Breast epithelium (tissue), 4 donors: ENCODE measurements at regions not wholly inside any gene's neighbourhood (a gene's known extent, or its start where the extent isn't known, plus 50 kb on each side); places are given as distances from the start of the nearest gene placed in this dataset.

ENCODE experiments used
- DNase-seq, 2 donors: peaks; one replicate each; pipeline ENCODE4 v3.0.0-alpha.2; 2019; ENCODE audit warnings: low spot score in 2 of 2
- H3K27ac ChIP-seq, 2 donors: fragments of 200-600 bp; sonication (generic) in 1 of 2; one replicate each; pipeline ENCODE4 v1.5.1; 2016 to 2019; ENCODE audit warnings: mild to moderate bottlenecking in 1 of 2
- H3K27me3 ChIP-seq, 2 donors: fragments of 200-600 bp; sonication (generic) in 1 of 2; one replicate each; pipeline versions ENCODE4 v1.5.1 to v1.6.0; 2017 to 2019; ENCODE audit warnings: control low read depth in 1 of 2, mild to moderate bottlenecking in 1 of 2
- H3K36me3 ChIP-seq: fragments of 200-600 bp; one replicate; pipeline ENCODE4 v1.5.1; 2019
- H3K4me1 ChIP-seq, 2 donors: fragments of 200-600 bp; sonication (generic); one replicate each; pipeline ENCODE4 v1.5.1; 2016 to 2019; ENCODE audit warnings: control low read depth in 1 of 2
- H3K4me3 ChIP-seq, 3 donors: fragments of 200-600 bp; sonication (generic); 1 replicate in 2 of 3; 2 replicates in 1 of 3; pipeline ENCODE4 v1.5.1; 2016 to 2019; ENCODE audit warnings: mild to moderate bottlenecking in 3 of 3, moderate library complexity in 2 of 3
- H3K9me3 ChIP-seq, 2 donors: fragments of 200-600 bp; sonication (generic) in 1 of 2; one replicate each; pipeline ENCODE4 v1.5.1; 2016 to 2019; ENCODE audit warnings: control low read depth in 1 of 2
- CTCF ChIP-seq, 3 donors: fragments of 450-650 bp; IDR thresholded peaks; one replicate each; pipeline ENCODE4 v1.5.1; 2016 to 2017; ENCODE audit warnings: antibody characterized with exemption in 3 of 3, mild to moderate bottlenecking in 3 of 3, moderate library complexity in 3 of 3
- POLR2A ChIP-seq: fragments of 450-650 bp; IDR thresholded peaks from one replicate; pipeline ENCODE4 v1.6.1; 2016; ENCODE audit warnings: antibody characterized with exemption, mild to moderate bottlenecking, moderate library complexity
- POLR2AphosphoS5 ChIP-seq, 3 donors: sonication (generic); formaldehyde crosslinking; IDR thresholded peaks; one replicate each; pipeline ENCODE4 v1.6.1; 2017; ENCODE audit warnings: antibody characterized with exemption in 3 of 3
- intact Hi-C: fragments of 100-400 bp; cut with DNase I; formaldehyde crosslinking; loops from one replicate; pipeline ENCODE4 v1.15.1; 2023; ENCODE audit warnings: low total_unique reads

- peak in 1 of 2 donors; percentile 4 for DNase-seq
- TF ChIP-seq CTCF (IDR thresholded peaks at IDR 0.05) (no peak), POLR2AphosphoS5 (IDR thresholded peaks at IDR 0.05) (no peak), POLR2A (no peak)
- intact Hi-C loops = no loop called here
- Histone ChIP-seq H3K9me3 (peaks cover 5 to 7% of the 10 kb centered on the region in 2 donors), H3K4me3 (no peak overlapping the region), H3K4me1 (no peaks in the 10 kb centered on the region), H3K27ac (no peak overlapping the region), H3K36me3 (no peaks in the 10 kb centered on the region), H3K27me3 (peaks cover 0 to 6% of the 10 kb centered on the region in 2 donors)
Measured at GRCh38 chr11:69352715-69353319, 58.9 kb downstream of the MYEOV start.

GRCh38 chr11:69353696-69354544 lies 60.0 kb downstream of the MYEOV start:
- DNase-seq = peak in 1 of 2 donors; percentile 5
- TF ChIP-seq POLR2A (no peak), CTCF (IDR thresholded peaks at IDR 0.05) (no peak), POLR2AphosphoS5 (IDR thresholded peaks at IDR 0.05) (no peak)
- peaks cover 0 to under 1% of the 10 kb centered on the region in 2 donors for H3K9me3 ChIP-seq
- peaks cover 0 to 6% of the 10 kb centered on the region in 2 donors for H3K27me3 ChIP-seq
- H3K36me3 ChIP-seq = no peaks in the 10 kb centered on the region
- H3K4me1 ChIP-seq = no peaks in the 10 kb centered on the region
- intact Hi-C loops = no loop called here
- H3K27ac ChIP-seq = no peak overlapping the region
- no peak overlapping the region for H3K4me3 ChIP-seq

- intact Hi-C loops = no loop called here
- Histone ChIP-seq H3K36me3 (no peaks in the 10 kb centered on the region), H3K4me1 (no peaks in the 10 kb centered on the region), H3K9me3 (peaks cover under 1 to 6% of the 10 kb centered on the region in 2 donors), H3K4me3 (no peak overlapping the region), H3K27me3 (peaks cover 0 to 6% of the 10 kb centered on the region in 2 donors), H3K27ac (no peak overlapping the region)
- DNase-seq = no peak
- no peak for TF ChIP-seq CTCF (IDR thresholded peaks at IDR 0.05)
- no peak for TF ChIP-seq POLR2AphosphoS5 (IDR thresholded peaks at IDR 0.05)
- TF ChIP-seq POLR2A = no peak
Measured at GRCh38 chr11:69354545-69354897, 60.6 kb downstream of the MYEOV start.

- Histone ChIP-seq H3K4me1 (no peaks in the 10 kb centered on the region), H3K36me3 (no peaks in the 10 kb centered on the region), H3K27ac (no peak overlapping the region), H3K27me3 (peaks cover 0 to 6% of the 10 kb centered on the region in 2 donors), H3K9me3 (peaks cover 5 to 11% of the 10 kb centered on the region in 2 donors), H3K4me3 (no peak overlapping the region)
- intact Hi-C loops = no loop called here
- peak in 1 of 2 donors; percentile 7 for DNase-seq
- TF ChIP-seq POLR2A (no peak), CTCF (IDR thresholded peaks at IDR 0.05) (no peak), POLR2AphosphoS5 (IDR thresholded peaks at IDR 0.05) (no peak)
Measured at GRCh38 chr11:69355346-69355940, 61.5 kb downstream of the MYEOV start.
